NCI-H1930 (cell line): ENCODE measurements at regions not wholly inside any gene's neighbourhood (a gene's known extent, or its start where the extent isn't known, plus 50 kb on each side); places are given as distances from the start of the nearest gene placed in this dataset.

Experiments
- DNase-seq, 2 experiments: peaks; one replicate each; lab custom pipeline; 2025; lab: John Stamatoyannopoulos, UW

GRCh38 chr9:108239696-108240321 is 616.0 kb downstream of the ACTL7B start:
- no peak for DNase-seq

GRCh38 chr9:108235609-108236008 is 620.2 kb downstream of the ACTL7B start:
- DNase-seq: no peak

GRCh38 chr9:108234811-108235210 is 621.0 kb downstream of the ACTL7B start:
- no peak for DNase-seq

- DNase-seq: no peak
Measured at GRCh38 chr9:108225149-108225800, 630.5 kb downstream of the ACTL7B start.

GRCh38 chr9:108224716-108225115 is 631.1 kb downstream of the ACTL7B start:
- DNase-seq: no peak

GRCh38 chr9:108219664-108220063 is 636.1 kb downstream of the ACTL7B start:
- no peak for DNase-seq

GRCh38 chr9:108217431-108218349 is 638.1 kb downstream of the ACTL7B start:
- no peak for DNase-seq

GRCh38 chr9:108213511-108213910 is 642.3 kb downstream of the ACTL7B start:
- no peak for DNase-seq

GRCh38 chr9:108212184-108212583 is 643.6 kb downstream of the ACTL7B start:
- DNase-seq: no peak

- DNase-seq: no peak
Measured at GRCh38 chr9:108211411-108211955, 644.3 kb downstream of the ACTL7B start.

GRCh38 chr9:108209132-108209685 is 646.6 kb downstream of the ACTL7B start:
- DNase-seq: no peak

- DNase-seq: no peak
Measured at GRCh38 chr9:108207561-108208165, 648.1 kb downstream of the ACTL7B start.

- DNase-seq: no peak
Measured at GRCh38 chr9:108205276-108205675, 650.5 kb downstream of the ACTL7B start.

- DNase-seq: no peak
Measured at GRCh38 chr9:108197899-108198298, 657.9 kb downstream of the ACTL7B start.

GRCh38 chr9:108197008-108197365 is 658.8 kb downstream of the ACTL7B start:
- no peak for DNase-seq

GRCh38 chr9:108196332-108197007 is 659.3 kb downstream of the ACTL7B start:
- DNase-seq: no peak

GRCh38 chr9:108194154-108194553 is 661.6 kb downstream of the ACTL7B start:
- no peak for DNase-seq

- no peak for DNase-seq
Measured at GRCh38 chr9:108193026-108193710, 662.6 kb downstream of the ACTL7B start.

GRCh38 chr9:108191065-108191464 is 664.7 kb downstream of the ACTL7B start:
- DNase-seq: no peak

GRCh38 chr9:108188976-108189375 is 666.8 kb downstream of the ACTL7B start:
- DNase-seq: no peak

GRCh38 chr9:108188482-108188881 is 667.3 kb downstream of the ACTL7B start:
- DNase-seq: no peak
